NCI-H526 (cell line): ENCODE measurements at regions not wholly inside any gene's neighbourhood (a gene's known extent, or its start where the extent isn't known, plus 50 kb on each side); places are given as distances from the start of the nearest gene placed in this dataset.

Experiments
- DNase-seq, 2 experiments: peaks; one replicate each; lab custom pipeline; 2025; lab: John Stamatoyannopoulos, UW

DNA sequence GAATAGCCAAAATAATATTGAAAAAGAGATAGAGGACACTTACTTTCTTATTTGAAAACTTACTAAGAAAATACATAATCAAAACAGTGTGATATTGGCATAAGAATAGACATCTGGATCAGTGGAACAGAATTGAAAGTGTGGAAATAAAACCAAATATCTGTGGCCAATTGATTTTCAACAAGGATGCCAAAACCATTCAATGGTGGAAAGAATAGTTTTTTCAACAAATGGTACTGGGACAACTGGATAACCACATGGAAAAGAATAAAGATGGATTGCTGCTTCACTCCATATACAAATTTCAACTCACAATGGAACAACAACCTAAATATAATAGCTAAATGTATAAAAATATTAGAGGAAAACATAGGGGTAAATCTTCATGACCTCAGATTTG is 152.5 kb upstream of the GPR149 start:
- DNase-seq, result no peak

DNA sequence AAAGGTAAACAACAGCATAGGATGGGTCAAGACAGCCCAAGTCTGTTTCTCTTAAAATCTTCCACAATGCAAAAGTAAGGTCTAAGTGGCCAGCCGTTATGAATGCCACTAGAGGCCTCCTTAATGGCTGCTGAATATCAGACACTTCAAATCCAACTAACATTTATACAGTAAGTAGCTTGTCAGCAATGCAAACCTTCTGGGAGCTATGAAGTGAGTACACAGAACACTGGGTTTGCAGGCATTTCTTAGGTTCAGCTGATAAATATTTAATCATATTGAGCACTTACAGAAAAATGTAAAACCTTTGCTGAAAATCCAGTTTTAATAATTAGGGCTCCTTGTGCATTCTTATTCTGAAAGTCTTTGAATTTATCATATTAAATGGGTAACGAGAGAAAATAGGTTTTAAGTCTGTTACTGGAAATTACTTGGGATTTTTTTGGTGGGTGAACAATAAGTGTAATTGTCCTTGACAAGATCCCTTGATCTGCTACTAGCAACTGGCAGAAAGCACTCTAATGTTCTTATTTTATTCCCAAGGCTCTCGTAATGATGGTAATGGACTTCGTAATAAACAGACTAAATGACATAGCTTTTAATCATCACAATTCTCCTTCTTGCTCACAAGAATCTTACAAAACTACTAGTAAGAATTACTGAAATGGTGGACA is 141.7 kb upstream of the GPR149 start:
- DNase-seq, result no peak

DNA sequence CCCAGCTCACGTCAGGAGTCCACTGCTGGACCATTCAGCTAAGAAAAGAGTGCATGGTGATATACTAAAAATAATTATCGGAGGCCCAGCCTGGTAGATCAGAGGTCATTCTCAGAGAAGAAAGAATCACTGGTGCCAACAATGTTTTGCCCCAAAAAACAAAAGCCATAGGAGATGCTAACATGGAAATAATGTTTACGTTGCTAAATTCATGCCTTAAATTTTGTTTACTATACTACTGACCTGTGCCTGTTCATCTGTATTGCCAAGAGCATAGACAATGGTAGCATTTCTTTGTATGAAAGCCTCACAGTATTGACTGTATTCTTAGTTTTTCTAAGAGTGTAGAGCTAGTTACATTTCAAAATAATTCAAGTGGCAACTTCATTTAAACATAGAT is 138.1 kb upstream of the GPR149 start:
- no peak for DNase-seq

DNA sequence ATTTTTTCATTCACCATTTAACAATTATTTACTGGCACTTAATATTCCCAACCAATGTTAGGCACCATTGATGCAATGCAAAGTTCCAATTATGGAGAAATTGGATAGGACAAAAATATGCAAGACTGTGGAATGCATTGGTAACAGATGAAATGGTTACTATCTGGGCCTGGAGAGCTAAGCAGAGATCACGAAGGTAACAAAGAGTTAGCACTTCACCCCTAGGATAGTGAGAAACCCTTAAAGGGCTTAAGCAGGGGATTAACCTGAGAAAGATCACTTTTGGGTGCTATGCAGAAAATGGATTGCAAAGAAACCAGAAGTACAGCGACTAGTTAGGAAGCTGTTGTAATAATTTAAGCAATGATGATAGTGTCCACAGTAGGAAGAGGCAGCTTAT is 129.6 kb upstream of the GPR149 start:
- no peak for DNase-seq

DNA sequence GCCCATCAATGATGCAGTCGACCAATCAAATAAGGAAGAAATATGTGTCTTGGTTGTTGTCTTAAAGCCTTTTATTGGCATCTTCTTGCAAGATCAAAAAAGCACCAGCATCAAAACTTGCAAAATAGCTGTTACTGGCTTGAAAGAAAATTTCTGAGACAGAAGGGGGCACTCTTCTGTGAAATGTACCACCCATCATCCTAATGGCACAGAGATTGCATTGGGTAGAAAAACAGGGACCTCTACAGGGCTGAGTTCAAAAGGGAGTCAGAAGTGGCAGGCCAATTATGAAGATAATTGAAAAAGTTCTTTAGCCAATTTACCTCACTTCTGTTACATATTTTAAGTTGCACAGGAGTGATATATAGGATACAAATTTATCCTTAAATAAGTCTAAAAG is 122.3 kb upstream of the GPR149 start:
- peak; percentile 14 to 42 for DNase-seq

DNA sequence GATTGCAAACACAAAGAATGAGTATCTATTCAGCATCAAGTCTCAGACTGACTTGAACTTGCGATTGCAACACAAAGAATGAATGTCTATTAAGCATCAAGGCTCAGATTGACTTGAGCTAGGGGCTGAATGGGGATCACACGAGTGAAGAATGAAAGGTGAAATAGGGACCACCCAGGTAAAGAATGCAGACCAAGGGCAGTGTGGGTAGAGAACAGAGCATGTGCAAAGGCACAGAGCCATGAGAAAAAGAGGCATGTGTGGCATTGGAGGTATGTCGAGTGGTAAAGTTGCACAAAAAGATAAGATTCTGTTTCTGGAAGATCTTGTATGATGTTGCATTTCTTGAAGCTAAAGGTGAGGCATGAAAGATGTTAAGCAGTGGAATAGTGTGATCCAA is 119.4 kb upstream of the GPR149 start:
- no peak for DNase-seq

DNA sequence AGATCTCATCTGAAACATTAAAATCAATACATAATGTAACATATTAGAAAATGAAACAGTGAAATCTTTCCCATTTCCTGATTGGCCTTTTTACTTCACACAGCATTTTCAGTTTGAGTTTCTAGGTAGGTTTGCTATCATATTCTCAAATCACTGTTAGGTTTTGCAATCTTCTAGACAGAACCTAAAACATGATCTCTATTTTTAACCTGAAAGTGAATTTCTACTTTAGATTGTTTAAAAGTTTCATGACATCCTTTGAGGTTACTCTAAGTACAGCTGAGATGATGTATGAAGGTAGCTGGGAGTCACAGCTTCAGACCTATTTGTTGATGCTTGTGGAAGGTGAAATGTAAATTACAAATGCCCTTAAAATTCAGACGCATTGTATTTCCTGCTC is 118.4 kb upstream of the GPR149 start:
- peak; percentile 4 to 13 for DNase-seq

DNA sequence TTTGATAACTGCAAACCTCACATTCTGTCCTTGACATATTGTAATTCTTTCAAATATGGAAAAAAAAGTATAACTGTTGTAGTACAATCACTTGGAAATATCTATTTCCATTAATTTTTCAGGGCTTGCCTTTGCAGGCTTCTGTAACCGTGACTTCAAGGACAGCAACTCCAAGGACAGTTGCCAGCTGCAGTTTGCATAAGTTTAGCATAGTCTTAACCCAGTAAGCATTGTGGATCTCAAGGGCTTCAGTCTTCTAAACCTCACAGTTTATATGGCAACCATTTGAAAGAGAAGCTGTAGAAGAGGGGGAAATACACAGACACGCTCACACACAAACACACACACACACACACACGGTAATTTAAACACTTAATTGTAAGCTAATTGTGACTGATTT is 112.8 kb upstream of the GPR149 start:
- peak in 1 of 2 experiments; percentile 26 for DNase-seq

DNA sequence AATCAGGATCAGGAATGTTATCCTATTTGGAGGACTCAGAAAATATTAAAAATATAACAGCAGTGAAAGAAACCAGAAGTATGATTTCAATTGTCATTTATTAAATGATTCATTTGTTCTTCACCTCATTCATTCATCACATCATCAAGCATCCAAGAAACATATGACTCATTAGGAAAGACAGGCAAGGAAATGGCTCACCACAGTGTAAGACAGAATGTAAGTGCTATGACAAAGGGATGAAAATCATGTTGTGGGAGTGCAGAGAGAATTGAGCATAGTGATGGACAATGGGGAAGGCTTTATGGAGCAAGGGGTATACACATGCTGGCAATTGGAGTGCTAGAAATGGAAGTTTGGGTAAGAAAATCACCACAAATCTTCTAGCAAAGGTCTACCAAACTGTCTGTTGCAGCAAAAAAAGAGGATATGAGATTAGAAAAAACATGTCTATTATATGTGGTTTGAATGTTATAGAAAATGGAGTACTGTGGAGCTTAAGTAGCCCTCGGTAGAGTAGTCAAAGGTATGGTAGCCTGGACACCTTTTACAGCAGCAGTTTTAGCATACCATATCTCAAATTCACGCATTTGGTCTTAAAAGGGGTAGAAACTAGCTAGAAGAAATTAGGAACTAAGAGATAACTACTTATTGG is 111.1 kb upstream of the GPR149 start:
- no peak for DNase-seq

DNA sequence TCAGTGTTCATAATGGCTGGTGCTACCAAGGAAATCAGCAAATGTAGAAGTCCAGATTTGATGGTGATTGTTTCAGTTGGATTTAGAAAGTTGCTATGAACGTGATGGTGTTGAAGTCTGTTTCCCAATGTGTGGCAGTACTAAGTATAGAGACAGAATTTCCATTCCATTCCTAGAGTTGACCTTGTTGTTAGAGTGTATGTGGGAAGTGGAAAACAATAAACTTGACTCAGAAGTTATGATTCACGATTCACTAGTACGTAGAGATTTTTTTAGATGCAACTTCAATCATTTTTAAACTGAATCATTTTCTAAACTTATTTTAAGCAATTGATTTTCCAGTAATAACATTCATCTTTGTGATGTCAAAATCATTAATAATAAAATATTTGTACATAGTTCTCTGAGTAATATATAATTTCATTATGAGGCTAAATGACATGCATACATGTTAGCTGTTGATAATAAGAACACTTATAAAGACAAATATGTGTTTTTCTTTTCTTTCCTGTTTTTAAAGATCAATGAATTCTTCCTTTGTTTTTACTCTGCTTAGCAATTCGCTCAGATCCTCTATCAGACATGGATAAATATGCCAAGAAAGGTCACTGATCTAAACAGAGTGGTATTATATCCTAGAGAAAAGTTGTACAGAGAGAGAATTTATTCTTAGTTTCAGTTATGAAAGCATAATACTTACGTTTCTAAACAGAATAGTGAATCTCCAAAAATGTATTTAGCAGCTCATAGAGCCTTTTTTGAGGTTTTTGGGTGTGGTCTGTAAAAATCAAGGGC is 108.8 kb upstream of the GPR149 start:
- DNase-seq, result no peak

DNA sequence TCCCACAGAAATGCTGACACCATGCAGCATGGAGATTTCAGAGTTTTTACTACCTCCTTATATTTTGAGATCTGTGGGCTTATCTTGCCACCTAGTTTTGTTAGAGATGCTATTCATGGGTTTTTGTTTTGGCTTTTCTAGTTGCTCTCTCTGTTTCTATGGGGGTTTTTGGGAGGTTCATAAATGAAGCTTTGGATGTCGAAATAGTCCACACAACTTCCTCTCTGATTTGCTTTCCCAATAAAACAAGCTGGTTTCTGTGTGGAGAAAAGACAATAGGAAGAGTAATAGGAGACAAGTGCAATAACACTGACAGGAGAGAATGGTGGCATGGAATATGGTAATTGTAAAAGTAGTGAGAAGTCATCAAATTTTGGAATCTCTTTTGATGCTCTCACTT is 106.8 kb upstream of the GPR149 start:
- no peak for DNase-seq

DNA sequence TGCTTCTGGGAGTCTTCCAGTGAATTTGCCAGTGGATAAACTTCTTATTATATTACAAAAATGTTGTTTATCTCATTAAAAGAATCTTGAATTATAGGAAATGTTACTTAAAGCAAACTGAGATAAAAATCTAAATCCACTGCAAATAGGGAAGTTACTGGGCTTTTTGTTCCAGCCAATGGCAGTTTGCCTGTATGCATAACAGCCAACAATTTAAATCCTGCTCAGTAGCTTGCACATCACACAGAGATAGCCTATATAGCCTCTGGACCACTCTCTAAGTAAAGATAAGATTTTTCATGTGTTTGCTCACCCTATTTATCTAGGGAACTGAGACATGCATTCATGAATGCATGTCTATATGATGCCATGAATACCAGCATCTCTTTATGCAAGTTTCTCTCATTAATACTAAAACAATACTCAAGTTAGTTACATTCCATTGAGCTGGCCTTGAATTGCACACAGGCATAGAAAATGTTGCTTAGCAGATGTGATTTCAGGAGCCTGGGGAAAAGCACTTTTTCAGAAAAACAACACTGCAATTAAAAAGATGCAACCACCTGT is 92.1 kb upstream of the GPR149 start:
- DNase-seq, result peak; percentile 9 to 10

DNA sequence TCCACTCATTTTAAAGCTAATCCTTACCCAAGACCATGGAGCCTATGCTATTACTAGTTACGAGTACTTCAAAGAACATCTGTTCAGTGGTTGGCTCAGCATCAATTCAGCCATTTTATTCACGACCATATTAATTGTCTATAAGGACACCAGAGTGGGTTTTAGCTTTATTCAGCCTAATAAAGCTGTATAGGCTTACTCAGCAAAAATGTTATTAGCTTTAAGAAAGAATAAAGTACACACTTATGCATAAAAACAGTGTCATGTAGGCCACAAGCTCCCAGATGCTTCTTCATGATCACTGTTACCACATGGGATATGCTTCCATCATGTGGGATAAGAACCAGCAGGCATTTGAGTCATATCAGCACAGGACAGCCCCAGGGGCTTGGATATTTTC is 87.4 kb upstream of the GPR149 start:
- DNase-seq, result no peak

DNA sequence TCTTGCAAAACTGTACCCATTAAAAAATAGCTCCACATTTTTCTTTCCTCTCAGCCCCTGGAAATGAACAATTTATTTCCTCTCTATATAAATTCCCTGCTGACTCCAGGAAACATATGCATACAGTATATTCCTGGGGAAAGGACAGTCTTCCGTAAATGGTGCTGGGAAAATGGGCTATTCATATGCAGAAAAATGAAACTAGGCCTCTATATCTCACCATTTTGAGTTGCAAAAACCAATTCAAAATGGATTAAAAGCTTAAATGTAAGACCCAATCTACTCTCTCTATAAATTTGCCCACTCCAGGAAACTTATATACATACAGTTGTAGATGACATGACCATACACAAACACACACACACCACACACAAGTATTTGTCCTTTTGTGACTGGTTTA is 85.9 kb upstream of the GPR149 start:
- DNase-seq, result no peak

DNA sequence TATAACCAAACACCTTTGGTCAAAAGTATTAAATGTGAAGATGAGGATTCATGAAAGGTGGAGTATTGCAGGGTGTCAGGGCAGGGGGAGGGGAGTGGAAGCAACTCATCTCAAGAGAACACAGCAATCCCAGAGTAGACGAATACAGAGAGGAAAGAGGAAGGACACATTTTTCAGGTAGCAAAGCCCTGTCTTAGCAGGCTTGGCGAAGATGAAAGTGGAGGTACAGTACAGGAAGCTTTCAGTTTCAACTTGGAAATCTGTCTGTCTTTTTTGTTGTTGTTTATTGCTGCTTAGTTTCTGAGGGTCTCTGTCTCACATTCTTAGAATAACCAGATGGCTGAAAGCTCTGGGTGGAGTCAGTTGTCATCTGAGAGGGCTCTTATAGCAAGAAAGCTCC is 80.8 kb upstream of the GPR149 start:
- DNase-seq, result no peak

DNA sequence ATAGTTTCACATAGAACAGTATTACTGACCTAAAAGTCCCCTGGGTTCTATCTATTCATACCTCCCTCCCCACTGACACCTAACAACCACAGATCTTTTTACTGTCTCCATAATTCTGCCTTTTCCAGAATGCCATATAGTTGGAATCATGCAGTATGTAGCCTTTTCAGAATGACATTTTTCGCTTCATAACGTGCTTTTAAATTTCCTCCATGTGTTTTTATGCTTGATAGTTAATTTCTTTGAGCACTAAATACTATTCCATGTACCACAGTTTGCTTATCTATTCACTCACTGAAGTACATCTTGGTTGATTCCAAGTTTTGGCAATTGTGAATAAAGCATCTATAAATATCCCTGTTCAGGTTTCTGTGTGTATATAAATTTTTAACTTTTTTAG is 77.7 kb upstream of the GPR149 start:
- DNase-seq, result no peak

DNA sequence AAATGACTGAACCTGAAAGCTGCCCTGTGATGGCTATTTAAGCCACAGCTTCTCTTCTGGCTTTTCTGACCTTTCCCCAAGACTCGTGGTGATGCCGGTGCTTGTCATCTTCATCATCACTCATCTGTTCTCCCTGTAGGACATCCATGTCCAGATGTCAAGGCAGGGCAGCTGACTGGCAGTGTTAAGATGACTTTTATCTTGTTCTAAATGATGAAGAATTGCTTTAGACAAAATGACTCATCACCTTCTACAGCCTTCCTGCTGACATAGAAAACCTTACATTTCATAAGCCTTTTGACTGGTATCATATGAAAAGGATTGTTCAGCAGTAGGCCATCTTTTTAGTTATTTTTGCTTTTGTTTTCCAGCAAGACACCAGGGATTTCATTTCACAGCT is 67.0 kb upstream of the GPR149 start:
- no peak for DNase-seq

DNA sequence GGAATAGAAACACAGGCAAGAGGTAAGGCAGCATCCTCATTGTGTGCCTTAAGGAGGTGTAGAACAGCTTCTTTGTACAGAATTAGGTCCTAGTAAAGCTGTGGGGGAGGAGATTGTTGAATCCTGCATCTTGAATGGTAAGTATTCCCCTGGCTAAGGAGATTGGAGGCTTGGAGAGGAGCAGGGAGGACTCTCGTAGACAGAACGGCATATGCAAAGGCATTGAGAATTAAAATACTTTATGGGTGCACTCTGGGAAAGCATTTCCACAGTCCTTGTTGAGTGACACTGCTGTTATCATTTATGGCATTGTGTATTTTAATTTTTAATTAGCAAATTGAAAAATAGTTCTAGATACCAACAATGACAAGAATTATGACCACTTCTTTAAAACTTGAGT is 66.5 kb upstream of the GPR149 start:
- no peak for DNase-seq

DNA sequence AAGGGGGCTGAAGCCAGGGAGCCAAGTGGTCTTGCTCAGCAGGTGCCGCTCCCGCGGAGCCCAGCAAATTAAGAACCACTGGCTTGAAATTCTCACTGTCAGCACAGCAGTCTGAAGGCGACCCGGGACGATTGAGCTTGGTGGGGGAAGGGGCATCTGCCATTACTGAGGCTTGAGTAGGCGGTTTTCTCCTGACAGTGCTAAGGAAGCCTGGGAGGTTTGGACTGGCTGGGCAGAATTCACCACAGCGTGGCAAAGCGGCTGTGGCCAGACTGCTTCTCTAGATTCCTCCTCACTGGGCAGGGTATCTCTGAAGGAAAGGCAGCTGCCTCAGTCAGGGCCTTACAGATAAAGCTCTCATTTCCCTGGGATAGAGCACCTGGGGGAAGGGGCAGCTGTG is 57.0 kb upstream of the GPR149 start:
- no peak for DNase-seq

DNA sequence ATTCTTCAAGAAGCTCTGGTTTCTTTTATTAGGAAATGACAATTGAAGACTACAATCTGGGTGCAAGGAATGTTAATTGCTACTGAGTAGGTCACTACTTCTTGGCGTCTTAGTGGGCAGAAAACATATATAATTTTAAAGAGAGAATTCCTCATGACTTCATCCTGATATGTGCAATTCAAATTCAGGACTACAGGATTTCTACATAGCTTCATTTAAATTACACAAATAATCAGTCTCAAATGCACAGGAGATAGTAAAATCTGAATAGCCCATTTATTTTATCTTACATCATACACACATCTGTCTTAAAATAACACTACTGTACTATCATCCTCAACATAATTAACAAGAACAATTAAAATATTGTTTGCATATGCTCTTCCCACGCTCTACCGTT is 52.5 kb upstream of the GPR149 start:
- DNase-seq, result no peak

DNA sequence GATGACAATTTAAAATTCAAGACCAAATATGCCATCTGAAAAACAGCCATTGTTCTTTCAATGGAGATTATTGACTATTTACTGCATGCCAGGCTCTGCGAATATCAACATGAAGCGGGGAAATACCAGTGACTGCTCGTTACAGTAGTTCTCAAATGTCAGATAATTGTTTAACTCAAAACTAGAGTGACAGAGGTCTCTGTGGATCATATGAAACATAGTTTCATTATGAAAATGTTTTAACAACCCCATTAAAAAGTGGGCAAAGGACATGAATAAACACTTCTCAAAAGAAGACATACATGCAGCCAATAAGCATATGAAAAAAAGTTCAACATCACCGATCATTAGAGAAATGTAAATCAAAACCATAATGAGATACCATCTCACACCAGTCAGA is 50.0 kb upstream of the GPR149 start:
- DNase-seq, result peak; percentile 18 to 27
